ENCODE measurements at regions not wholly inside any gene's neighbourhood (a gene's known extent, or its start where the extent isn't known, plus 50 kb on each side); places are given as distances from the start of the nearest gene placed in this dataset.

- Histone ChIP-seq H3K36me3 (replicated peaks in 1 of 2; ENCODE audit: control insufficient read depth in 2 of 2, insufficient read depth in 2 of 2, low read length in 2 of 2) (no peaks in the 10 kb centered on the region), H2BK120ac (ENCODE audit: low read depth, low read length) (no peak overlapping the region), H3K27me3 (ENCODE audit: control insufficient read depth in 3 of 3, insufficient read depth in 3 of 3, low read depth in 1 of 3, low read length in 3 of 3) (peaks cover 0 to 2% (median 0%) of the 10 kb centered on the region in 3 experiments), H2BK12ac (ENCODE audit: low read length) (no peak overlapping the region), H3K79me1 (ENCODE audit: low read depth, low read length) (no peaks in the 10 kb centered on the region), H2AK5ac (ENCODE audit: low read depth, low read length) (no peak overlapping the region), H2BK5ac (ENCODE audit: low read length) (no peak overlapping the region), H3K18ac (ENCODE audit: low read length) (no peak overlapping the region), H3K14ac (ENCODE audit: low read length) (no peak overlapping the region), H3K4ac (ENCODE audit: low read length) (no peak overlapping the region), H4K91ac (ENCODE audit: low read depth, low read length, poor library complexity) (no peak overlapping the region), H3K23ac (ENCODE audit: low read depth, low read length, poor library complexity) (no peak overlapping the region), H3K4me1 (ENCODE audit: control insufficient read depth in 2 of 2, insufficient read depth in 1 of 2, low read depth in 1 of 2, low read length in 2 of 2) (peaks cover 0 to 1% of the 10 kb centered on the region in 2 donors), H4K8ac (ENCODE audit: low read depth, low read length) (no peak overlapping the region), H2BK15ac (ENCODE audit: low read length) (no peak overlapping the region), H3K9me3 (replicated peaks in 1 of 2; ENCODE audit: control insufficient read depth in 2 of 2, insufficient read depth in 1 of 2, low read depth in 1 of 2, low read length in 2 of 2) (peaks cover 2 to 20% of the 10 kb centered on the region in 2 donors), H2AFZ (ENCODE audit: low read length) (peak overlapping the region; percentile 39), H3K4me3 (ENCODE audit: low read length in 2 of 2) (no peak overlapping the region), H3K9ac (ENCODE audit: low read depth, low read length, poor library complexity) (no peak overlapping the region), H3K27ac (replicated peaks; ENCODE audit: low read length) (no peak overlapping the region), H3K4me2 (ENCODE audit: insufficient read depth, low read length, poor library complexity, severe bottlenecking) (no peak overlapping the region)
- WGBS, 2 donors (ENCODE audit: extremely low coverage in 2 of 2, insufficient read length in 2 of 2, insufficient replicate concordance in 1 of 2), result no CpG with 5 or more reads among the region's 6 CpGs
- no peak for DNase-seq (ENCODE audit: low spot score)
These were observed 556.6 kb upstream of the SALL1 start for GRCh38 chr16:51707666-51708065.

GRCh38 chr16:51705142-51705541 is 554.1 kb upstream of the SALL1 start:
- DNase-seq (ENCODE audit: low spot score), result no peak
- Histone ChIP-seq H2AK5ac (ENCODE audit: low read depth, low read length) (no peak overlapping the region), H3K4me1 (ENCODE audit: control insufficient read depth in 2 of 2, insufficient read depth in 1 of 2, low read depth in 1 of 2, low read length in 2 of 2) (no peaks in the 10 kb centered on the region), H3K36me3 (replicated peaks in 1 of 2; ENCODE audit: control insufficient read depth in 2 of 2, insufficient read depth in 2 of 2, low read length in 2 of 2) (no peaks in the 10 kb centered on the region), H4K91ac (ENCODE audit: low read depth, low read length, poor library complexity) (no peak overlapping the region), H3K9ac (ENCODE audit: low read depth, low read length, poor library complexity) (no peak overlapping the region), H3K9me3 (replicated peaks in 1 of 2; ENCODE audit: control insufficient read depth in 2 of 2, insufficient read depth in 1 of 2, low read depth in 1 of 2, low read length in 2 of 2) (peaks cover 2 to 20% of the 10 kb centered on the region in 2 donors), H3K18ac (ENCODE audit: low read length) (no peak overlapping the region), H2BK120ac (ENCODE audit: low read depth, low read length) (no peak overlapping the region), H3K4me3 (ENCODE audit: low read length in 2 of 2) (no peak overlapping the region), H3K79me1 (ENCODE audit: low read depth, low read length) (no peaks in the 10 kb centered on the region), H2BK12ac (ENCODE audit: low read length) (no peak overlapping the region), H2BK15ac (ENCODE audit: low read length) (no peak overlapping the region), H3K27ac (replicated peaks; ENCODE audit: low read length) (no peak overlapping the region), H2BK5ac (ENCODE audit: low read length) (no peak overlapping the region), H2AFZ (ENCODE audit: low read length) (no peak overlapping the region), H3K14ac (ENCODE audit: low read length) (no peak overlapping the region), H3K4ac (ENCODE audit: low read length) (no peak overlapping the region), H4K8ac (ENCODE audit: low read depth, low read length) (no peak overlapping the region), H3K23ac (ENCODE audit: low read depth, low read length, poor library complexity) (no peak overlapping the region), H3K4me2 (ENCODE audit: insufficient read depth, low read length, poor library complexity, severe bottlenecking) (no peak overlapping the region), H3K27me3 (ENCODE audit: control insufficient read depth in 3 of 3, insufficient read depth in 3 of 3, low read depth in 1 of 3, low read length in 3 of 3) (no peaks in the 10 kb centered on the region)

GRCh38 chr16:51701025-51701424 is 550.0 kb upstream of the SALL1 start:
- Histone ChIP-seq H4K91ac (ENCODE audit: low read depth, low read length, poor library complexity) (no peak overlapping the region), H2AK5ac (ENCODE audit: low read depth, low read length) (no peak overlapping the region)
- no CpG with 5 or more reads among the region's 1 CpG for WGBS, 2 donors (ENCODE audit: extremely low coverage in 2 of 2, insufficient read length in 2 of 2, insufficient replicate concordance in 1 of 2)

GRCh38 chr16:51699686-51700396 is 548.8 kb upstream of the SALL1 start:
- Histone ChIP-seq H3K4ac (ENCODE audit: low read length) (no peak overlapping the region), H2AFZ (ENCODE audit: low read length) (no peak overlapping the region), H2BK5ac (ENCODE audit: low read length) (no peak overlapping the region), H2BK12ac (ENCODE audit: low read length) (no peak overlapping the region), H3K4me3 (ENCODE audit: low read length in 2 of 2) (no peak overlapping the region), H3K14ac (ENCODE audit: low read length) (no peak overlapping the region), H3K79me1 (ENCODE audit: low read depth, low read length) (no peaks in the 10 kb centered on the region), H3K27me3 (ENCODE audit: control insufficient read depth in 3 of 3, insufficient read depth in 3 of 3, low read depth in 1 of 3, low read length in 3 of 3) (no peaks in the 10 kb centered on the region), H3K9me3 (replicated peaks in 1 of 2; ENCODE audit: control insufficient read depth in 2 of 2, insufficient read depth in 1 of 2, low read depth in 1 of 2, low read length in 2 of 2) (peaks cover 0 to under 1% of the 10 kb centered on the region in 2 donors), H4K8ac (ENCODE audit: low read depth, low read length) (no peak overlapping the region), H3K4me2 (ENCODE audit: insufficient read depth, low read length, poor library complexity, severe bottlenecking) (no peak overlapping the region), H4K91ac (ENCODE audit: low read depth, low read length, poor library complexity) (no peak overlapping the region), H3K4me1 (ENCODE audit: control insufficient read depth in 2 of 2, insufficient read depth in 1 of 2, low read depth in 1 of 2, low read length in 2 of 2) (no peaks in the 10 kb centered on the region), H3K9ac (ENCODE audit: low read depth, low read length, poor library complexity) (no peak overlapping the region), H3K23ac (ENCODE audit: low read depth, low read length, poor library complexity) (no peak overlapping the region), H2BK15ac (ENCODE audit: low read length) (no peak overlapping the region), H2AK5ac (ENCODE audit: low read depth, low read length) (no peak overlapping the region), H3K18ac (ENCODE audit: low read length) (no peak overlapping the region), H3K27ac (replicated peaks; ENCODE audit: low read length) (no peak overlapping the region), H3K36me3 (replicated peaks in 1 of 2; ENCODE audit: control insufficient read depth in 2 of 2, insufficient read depth in 2 of 2, low read length in 2 of 2) (no peaks in the 10 kb centered on the region), H2BK120ac (ENCODE audit: low read depth, low read length) (no peak overlapping the region)
- DNase-seq (ENCODE audit: low spot score), result no peak
- WGBS, 2 donors (ENCODE audit: extremely low coverage in 2 of 2, insufficient read length in 2 of 2, insufficient replicate concordance in 1 of 2), result 100% methylated on average over 1 of the region's 5 CpGs; no CpG with 5 or more reads in 1 of the 2 donors

More at GRCh38 chr16:51701025-51701424, 550.0 kb upstream of the SALL1 start:
- Histone ChIP-seq H2BK12ac (ENCODE audit: low read length) (no peak overlapping the region), H2BK120ac (ENCODE audit: low read depth, low read length) (no peak overlapping the region), H3K79me1 (ENCODE audit: low read depth, low read length) (no peaks in the 10 kb centered on the region), H3K4me2 (ENCODE audit: insufficient read depth, low read length, poor library complexity, severe bottlenecking) (no peak overlapping the region), H3K27me3 (ENCODE audit: control insufficient read depth in 3 of 3, insufficient read depth in 3 of 3, low read depth in 1 of 3, low read length in 3 of 3) (no peaks in the 10 kb centered on the region), H3K9ac (ENCODE audit: low read depth, low read length, poor library complexity) (no peak overlapping the region), H2AFZ (ENCODE audit: low read length) (no peak overlapping the region), H3K27ac (replicated peaks; ENCODE audit: low read length) (no peak overlapping the region), H3K14ac (ENCODE audit: low read length) (no peak overlapping the region), H3K4ac (ENCODE audit: low read length) (no peak overlapping the region), H4K8ac (ENCODE audit: low read depth, low read length) (no peak overlapping the region), H3K36me3 (replicated peaks in 1 of 2; ENCODE audit: control insufficient read depth in 2 of 2, insufficient read depth in 2 of 2, low read length in 2 of 2) (no peaks in the 10 kb centered on the region), H3K4me1 (ENCODE audit: control insufficient read depth in 2 of 2, insufficient read depth in 1 of 2, low read depth in 1 of 2, low read length in 2 of 2) (no peaks in the 10 kb centered on the region), H3K9me3 (replicated peaks in 1 of 2; ENCODE audit: control insufficient read depth in 2 of 2, insufficient read depth in 1 of 2, low read depth in 1 of 2, low read length in 2 of 2) (peaks cover 0 to 10% of the 10 kb centered on the region in 2 donors), H3K18ac (ENCODE audit: low read length) (no peak overlapping the region), H3K4me3 (ENCODE audit: low read length in 2 of 2) (no peak overlapping the region), H2BK5ac (ENCODE audit: low read length) (no peak overlapping the region), H2BK15ac (ENCODE audit: low read length) (no peak overlapping the region), H3K23ac (ENCODE audit: low read depth, low read length, poor library complexity) (no peak overlapping the region)
- no peak for DNase-seq (ENCODE audit: low spot score)

Measured in neuronal stem cell (in vitro differentiated cells).